GM19099 (cell line): ENCODE measurements at regions not wholly inside any gene's neighbourhood (a gene's known extent, or its start where the extent isn't known, plus 50 kb on each side); places are given as distances from the start of the nearest gene placed in this dataset.

Source experiments
- POLR2A ChIP-seq: IDR thresholded peaks from 3 replicates; pipeline ENCODE4 v1.6.1; 2011; ENCODE audit warnings: low read depth; ENCODE audit not compliant: insufficient read length; ENCODE audit errors: extremely low read depth

DNA sequence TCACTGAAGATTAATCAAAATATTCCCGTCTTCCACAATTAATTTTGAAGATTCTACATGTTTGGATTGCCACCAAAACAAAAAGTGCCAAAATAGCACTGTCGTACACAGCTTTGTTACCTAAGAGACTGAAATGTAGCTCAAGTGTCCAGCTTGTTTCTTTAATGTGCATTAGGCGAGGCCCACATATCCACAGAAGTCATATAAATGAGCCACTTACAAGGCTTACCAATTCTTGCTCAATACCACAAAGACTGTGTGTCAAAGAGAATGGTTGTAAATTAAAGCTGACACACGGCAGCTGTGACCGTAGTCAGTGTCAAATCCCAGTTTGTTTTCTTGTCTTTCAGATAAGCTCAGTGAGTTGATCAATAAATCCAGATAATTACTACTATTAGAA, 639.4 kb upstream of the TBL1XR1 start:
- no peak for TF ChIP-seq POLR2A

DNA sequence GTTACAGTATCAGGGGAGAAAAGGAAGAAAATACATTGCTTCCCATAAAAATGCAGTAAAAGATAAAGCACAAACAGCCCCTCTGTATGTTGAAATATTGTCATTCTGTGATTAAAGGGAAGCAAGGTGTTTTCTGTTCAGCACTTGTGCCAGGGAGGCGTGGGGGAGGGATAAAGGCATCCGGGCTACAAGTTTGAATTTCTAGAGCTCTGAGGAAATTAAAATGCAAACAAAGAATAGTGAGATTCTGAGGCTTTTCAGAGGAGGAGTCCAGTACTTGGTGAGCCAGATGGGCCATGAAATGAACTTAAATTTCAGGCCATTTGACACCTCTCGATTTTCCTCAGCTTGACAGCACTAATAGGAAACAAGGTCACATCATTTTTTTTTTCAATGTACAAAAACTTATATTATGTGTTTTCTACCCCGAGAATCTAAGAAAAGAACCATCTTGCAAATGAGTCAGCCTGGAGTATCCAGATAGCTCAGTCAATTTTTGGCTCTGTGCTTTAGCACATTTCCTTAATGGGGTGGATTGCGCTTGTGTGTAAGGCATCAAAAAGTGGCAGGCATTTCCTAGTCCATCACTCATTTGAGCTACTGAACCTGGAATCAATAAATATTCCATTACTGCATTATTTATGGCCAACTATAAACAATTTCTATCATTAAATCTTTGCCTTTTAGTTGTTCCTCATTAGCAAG, 640.8 kb upstream of the TBL1XR1 start:
- no peak for TF ChIP-seq POLR2A

DNA sequence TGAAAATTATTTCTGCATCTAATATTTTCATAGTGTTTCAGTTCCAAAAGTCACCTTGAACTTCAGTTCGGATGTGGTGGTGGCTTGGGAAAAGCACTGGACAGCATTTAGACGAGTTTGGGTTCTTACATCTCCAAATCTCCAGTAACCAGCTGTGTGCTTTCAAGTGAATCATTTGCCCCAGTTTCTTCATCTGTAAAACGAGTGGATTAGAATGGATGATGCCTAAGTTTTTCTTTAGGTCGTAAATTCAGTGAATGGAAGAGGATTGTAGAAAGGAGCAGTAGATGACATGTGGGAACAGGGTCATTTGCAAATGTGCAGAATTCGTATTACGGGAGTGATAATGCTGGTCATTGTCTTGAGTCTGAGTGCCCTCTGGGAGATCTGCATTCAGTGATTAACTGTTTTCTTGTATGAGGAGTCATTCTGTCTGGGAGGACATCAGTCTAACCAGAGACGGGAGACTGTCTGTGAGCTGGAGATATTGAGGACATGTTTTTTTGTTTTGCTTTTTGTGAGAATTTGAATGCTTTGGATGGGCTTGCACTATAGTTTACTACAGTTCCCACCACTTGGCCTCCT, 641.6 kb upstream of the TBL1XR1 start:
- no peak for TF ChIP-seq POLR2A

DNA sequence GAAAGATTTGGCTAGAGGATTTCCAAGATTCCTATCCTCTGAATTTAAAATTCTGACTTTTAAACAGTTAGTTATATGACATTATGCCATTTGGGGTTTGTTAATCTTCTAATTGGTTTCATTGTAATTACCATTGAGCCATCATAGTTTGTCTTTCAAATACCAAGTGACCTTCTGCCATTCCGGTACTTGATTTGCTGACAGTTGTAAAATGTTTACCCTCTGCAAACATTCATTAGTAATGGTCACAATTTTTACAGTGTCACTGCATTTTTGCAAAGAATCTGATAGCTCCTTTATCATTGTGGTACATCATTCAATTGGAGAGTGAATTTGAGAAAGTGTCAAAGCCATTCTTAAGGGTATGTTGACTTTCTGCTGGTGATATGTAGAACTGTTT, 645.0 kb upstream of the TBL1XR1 start:
- no peak for TF ChIP-seq POLR2A

DNA sequence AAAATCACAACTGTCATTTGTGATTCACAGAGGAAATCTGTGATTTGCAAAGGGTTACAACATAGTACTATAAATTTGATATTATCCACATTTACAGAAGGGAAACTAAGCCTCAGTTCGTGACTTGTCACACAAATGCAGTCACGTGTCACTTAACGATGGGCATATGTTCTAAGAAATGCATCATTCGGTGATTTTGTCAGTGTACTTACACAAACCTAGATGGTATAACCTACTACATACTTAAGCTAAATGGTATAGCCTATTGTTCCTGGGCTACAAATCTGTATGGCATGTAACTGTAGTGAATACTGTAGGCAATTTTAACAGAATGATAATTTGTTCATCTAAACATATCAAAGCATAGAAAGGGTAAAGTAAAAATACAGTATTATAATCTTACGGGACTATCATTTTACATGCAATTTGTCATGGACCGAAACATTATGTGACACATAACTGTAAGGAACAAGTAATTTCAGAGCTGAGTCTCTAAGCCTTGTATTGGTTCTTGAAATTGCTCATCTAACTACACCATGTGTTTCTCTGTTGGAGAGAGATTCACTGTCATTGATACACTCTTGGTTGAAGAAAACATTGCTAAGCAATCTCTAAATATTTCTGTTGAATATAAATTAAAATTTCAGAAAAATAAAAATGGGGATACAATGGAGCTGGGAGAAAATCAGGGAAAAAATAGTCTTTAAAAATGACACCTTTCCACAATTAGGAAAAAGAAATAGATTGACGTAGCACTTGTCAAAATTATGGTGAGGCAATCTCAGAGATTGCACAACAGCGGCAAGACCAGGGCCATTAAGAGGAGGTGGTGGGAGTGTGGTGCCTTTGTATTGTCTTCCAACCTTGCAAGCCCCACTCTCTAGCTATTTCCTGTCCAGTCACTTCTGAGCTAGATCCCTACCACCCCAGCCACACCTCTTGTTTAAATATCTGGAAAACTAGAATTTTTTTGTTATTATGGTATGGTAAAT, 645.8 kb upstream of the TBL1XR1 start:
- no peak for TF ChIP-seq POLR2A

DNA sequence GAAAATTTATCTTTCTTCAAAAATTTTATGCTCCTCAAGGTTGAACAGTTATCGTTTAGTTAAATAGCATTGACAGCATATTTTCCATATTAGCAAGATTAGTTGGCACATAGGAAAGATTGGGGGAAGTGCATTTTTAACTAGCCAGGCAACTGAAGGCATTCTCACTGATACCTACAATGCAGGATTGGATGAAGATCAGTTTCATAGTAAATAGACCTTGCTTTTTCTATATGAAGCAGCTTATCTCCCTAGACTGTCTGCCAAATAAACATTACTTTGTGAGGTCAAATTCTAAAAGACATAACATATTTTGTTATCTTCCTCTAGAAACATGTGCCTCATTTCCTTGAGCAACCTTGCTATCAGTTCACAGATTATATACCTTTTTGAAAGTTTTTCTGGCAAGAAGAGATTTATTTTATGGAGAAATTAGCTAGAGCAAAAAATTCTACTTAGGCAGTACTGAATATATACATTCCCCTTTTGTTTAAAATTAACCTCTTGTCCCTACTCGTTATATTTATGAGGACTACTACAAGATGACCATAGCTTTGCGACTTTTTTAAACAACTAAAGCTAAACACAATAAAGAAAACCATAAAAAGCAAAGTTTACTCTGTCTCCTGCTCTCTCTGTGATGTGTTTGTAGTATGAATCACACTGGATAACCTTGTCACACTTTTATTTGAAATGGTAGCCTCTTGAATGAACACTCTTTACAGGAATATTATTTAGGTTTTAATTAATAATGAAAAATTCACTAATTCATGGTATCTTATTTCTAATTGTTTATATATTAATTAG, 654.9 kb upstream of the TBL1XR1 start:
- no peak for TF ChIP-seq POLR2A

DNA sequence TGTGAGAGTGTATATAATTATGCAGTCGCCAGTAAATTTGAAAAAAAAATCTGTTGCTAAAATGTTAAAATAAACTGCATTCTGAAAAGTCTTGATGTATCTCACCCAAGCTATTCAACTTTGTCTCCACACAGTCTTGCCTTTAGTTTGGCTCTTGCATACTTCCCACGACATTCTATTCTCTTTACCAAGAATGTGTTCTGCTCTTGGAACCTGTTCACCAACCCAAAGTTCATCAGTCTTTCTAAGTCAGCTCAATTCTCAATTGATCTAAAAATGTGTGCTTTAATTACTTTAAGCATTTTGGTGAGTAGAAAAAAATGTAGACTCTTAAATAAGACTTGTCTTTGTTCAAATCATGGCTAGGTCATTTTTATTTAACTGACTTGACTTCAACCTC, 657.7 kb upstream of the TBL1XR1 start:
- no peak for TF ChIP-seq POLR2A

DNA sequence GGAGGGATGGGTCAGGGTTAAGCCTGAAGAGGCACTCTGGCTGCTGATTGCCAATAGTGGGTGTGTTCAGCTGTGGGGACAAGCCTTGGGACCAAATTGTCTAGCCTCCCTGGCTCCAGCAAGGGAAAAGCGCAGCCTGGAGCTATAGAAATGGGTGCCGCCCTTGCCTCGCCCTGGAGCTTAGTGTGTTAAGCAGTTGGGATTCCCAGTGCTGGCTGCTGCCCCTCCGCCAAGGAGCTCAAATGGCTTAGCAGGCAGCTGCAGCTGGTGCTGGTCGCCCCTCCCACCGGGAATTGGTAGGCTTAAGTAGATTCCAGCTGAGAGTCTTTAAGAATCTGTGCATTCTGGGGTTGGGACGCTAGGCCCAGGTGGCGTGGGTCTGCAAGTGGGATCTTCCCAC, 662.9 kb upstream of the TBL1XR1 start:
- no peak for TF ChIP-seq POLR2A

DNA sequence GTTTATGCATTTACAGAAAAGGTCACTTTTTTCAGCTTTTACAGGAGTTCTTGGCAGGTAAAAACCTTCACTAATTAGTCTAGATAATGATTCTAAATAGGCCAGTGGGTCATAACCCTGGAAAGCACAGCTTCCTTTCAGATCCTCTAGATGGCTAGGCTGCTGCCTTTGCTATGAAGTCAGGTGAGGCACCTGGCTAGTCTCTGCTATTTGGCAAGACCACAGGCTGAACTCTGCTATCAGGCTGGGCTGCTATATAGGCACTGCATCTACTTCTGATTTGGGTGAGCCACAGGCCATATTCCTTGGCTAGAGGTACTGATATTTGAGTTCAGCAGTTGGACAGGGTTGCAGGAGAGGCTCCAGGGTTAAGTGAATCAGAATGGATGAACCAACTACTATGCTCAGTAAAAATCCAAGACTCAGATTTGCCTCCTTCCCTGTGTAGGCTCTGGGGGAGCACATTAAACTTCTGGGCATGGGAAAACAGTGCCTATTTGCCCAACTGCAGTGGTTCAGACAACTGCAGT, 665.7 kb upstream of the TBL1XR1 start:
- TF ChIP-seq POLR2A = no peak

DNA sequence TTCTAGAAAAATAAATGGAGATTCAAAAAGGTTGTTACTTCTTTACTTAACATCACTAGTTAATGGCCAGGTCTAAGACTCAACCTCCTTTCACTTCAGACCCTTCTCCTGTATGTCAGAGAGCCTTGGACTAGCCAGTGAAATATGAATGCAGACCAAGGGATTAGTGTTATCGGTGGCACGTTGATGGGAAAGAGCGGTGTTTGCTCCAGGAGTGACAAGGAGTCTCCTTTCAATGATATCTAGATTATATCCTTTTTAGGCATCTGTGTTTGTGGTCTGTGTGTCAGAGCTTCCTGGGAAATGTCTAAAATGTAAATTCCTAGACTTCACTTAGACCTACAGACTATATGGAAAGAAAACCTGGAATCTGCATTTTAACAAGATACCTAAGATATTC, 658.0 kb upstream of the KCNMB2 start:
- no peak for TF ChIP-seq POLR2A

DNA sequence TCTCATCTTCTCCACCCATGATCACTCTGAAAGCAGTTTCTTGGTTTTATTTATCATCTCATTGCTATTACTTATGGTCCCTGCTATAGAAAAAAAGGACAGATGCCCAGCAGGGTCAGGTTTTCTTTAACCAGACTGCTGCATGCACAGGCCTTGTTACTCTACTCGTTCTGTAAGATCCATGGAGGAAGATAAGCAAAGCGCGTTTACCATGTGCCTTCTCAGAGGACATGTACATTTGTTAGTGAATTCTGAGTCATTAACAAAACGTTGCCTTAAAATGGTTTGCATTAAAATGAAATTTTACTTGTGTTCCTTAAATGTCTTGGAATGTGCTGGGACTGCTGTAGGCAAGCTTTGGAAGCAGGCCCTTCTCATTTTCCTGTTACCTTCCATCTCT, 657.3 kb upstream of the KCNMB2 start:
- no peak for TF ChIP-seq POLR2A

DNA sequence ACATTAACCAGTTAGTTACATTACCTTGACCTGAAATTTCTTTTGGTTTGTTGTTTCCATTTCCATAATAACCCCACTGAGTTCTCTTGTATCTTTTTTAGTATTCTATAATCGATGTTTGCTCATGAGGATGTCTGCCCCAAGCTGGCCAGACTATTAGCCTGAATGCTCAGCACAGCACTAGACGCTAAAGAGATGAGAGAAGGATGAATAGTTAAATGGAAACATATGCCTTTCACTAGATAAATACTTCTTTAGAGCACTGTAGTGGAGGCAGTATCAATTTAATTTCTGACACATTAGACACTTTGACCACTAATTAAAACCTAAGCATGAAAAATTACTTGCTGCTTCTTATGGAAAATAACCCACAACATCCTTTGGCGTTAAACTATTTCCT, 654.9 kb upstream of the KCNMB2 start:
- no peak for TF ChIP-seq POLR2A

DNA sequence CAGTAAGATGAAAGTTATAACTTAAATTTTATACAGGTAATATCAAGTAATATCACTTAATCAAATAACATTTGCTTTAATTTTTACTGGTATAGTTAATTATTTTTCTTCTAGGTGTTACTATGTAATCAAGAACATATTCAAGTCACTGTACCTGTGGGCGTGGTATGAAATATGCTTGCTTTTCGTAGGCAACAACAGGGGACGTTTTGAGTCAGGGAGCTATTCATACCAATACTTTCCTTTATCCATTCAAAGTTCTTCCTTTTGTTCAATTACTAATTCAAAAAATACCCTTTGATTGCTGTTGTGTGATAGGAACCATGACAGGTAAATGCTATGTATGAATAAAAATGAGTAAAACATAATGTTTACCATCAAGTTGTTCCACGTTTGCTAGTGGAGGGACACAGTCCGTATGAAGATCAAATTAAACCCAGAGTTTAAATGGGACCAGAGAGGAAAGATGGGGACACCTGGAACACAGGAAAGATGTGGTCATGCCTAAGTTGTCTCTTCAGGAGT, 654.0 kb upstream of the KCNMB2 start:
- no peak for TF ChIP-seq POLR2A

DNA sequence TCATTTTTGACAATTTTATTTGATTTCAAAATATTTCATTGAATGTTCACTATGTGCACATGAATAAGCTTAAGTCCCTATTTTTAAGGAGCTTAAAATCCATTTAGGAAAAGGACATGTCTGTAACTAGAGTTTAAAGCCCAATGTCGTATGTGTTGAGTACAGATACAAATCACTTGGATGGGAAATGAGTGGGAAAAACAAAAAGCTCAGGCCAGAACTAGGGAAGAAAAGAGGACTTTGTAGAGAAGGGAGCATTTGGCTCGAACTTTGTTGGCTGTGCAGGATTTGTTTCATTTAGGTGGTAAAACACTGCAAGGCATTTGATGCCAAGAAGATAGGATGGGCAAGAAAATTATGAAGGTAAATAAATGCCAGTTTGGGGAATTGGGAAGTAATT, 653.1 kb upstream of the KCNMB2 start:
- TF ChIP-seq POLR2A = no peak
